Ectodermal cell (in vitro differentiated cells): ENCODE measurements at regions not wholly inside any gene's neighbourhood (a gene's known extent, or its start where the extent isn't known, plus 50 kb on each side); places are given as distances from the start of the nearest gene placed in this dataset.
"Not testable (repeated sequence)": the region's sequence is repeated elsewhere in the genome, so short reads cannot be mapped to it uniquely, and the experiment has no call there.

Experiments used
- H3K27ac ChIP-seq: 2 replicates; pipeline ENCODE4 v1.7.0; 2013; ENCODE audit warnings: mild to moderate bottlenecking, low read depth, low read length; ENCODE audit not compliant: insufficient read depth, poor library complexity, severe bottlenecking
- H3K27me3 ChIP-seq: 2 replicates; pipeline ENCODE4 v1.7.0; 2013; ENCODE audit warnings: mild to moderate bottlenecking, low read length; ENCODE audit not compliant: insufficient read depth, control insufficient read depth, poor library complexity, severe bottlenecking
- H3K36me3 ChIP-seq: one replicate; pipeline ENCODE4 v1.7.0; 2013; ENCODE audit warnings: low read length; ENCODE audit not compliant: control insufficient read depth, insufficient read depth
- H3K4me1 ChIP-seq: one replicate; pipeline ENCODE4 v1.7.0; 2013; ENCODE audit warnings: low read length; ENCODE audit not compliant: control insufficient read depth, insufficient read depth
- H3K4me3 ChIP-seq: 2 replicates; pipeline ENCODE4 v1.7.0; 2013; ENCODE audit warnings: low read depth, low read length, control low read depth; ENCODE audit not compliant: insufficient read depth
- H3K9me3 ChIP-seq: 2 replicates; pipeline ENCODE4 v1.7.0; 2013; ENCODE audit warnings: mild to moderate bottlenecking, low read length, moderate library complexity; ENCODE audit not compliant: control insufficient read depth
- WGBS, 2 experiments: methylation state at CpG; one replicate each; pipeline ENCODE4 v1.1.7; 2013; ENCODE audit warnings: missing lambda C conversion rate in 2 of 2; 5-methylcytosine and 5-hydroxymethylcytosine counted together

DNA sequence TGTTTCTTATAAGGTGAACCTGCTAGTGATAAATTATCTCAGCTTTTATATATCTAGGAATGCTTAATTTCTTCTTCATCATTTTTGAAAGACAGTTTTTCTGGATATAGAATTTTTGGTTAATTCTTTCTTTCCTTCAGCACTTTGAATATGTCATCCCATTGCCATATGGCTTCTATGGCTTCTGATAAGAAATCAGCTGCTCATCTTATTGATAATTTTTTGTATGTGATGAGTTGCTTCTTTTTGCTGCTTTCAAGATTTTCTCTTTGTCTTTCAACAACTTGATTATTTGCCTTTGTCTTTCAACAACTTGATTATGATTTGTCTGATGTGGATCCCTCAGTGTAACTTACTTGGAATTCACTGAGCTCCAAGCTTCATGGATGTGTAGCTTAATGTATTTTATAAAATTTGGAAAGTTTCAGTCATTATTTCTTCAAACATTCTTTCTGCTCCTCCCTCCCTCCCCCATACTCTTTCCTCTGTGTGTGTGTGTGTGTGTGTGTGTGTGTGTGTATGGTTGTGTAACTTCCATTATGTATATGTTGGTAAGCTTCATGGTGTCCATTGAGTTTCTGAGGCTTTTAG lies 243.9 kb downstream of the TLE1 start:
- Histone ChIP-seq H3K27ac (no peak overlapping the region), H3K9me3 (peaks cover 7% of the 10 kb centered on the region), H3K4me1 (no peaks in the 10 kb centered on the region), H3K36me3 (no peaks in the 10 kb centered on the region), H3K27me3 (no peaks in the 10 kb centered on the region), H3K4me3 (no peak overlapping the region)

DNA sequence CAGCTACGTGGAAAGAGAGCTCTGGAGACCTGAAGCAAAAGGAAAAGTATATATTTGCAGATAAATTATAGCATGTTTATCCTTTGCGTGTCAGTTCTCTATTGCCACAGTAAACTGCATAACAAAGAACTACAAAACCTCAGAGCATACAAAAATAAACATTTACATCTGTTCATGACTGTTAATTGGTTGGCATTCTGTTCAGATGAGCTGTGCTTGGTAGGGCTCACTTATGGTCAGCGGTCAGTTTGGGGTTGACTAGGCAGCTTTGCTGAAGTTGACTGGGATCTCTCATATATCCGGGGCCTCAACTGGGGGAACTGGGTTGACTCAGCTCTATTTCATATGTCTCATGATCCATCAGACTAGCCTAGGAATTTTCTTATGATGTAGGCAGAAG lies 257.7 kb downstream of the TLE1 start:
- WGBS, 2 experiments: 86 to 97% methylated on average over 3 to 4 of the region's 4 CpGs
- Histone ChIP-seq H3K4me1 (no peaks in the 10 kb centered on the region), H3K36me3 (no peaks in the 10 kb centered on the region), H3K9me3 (peaks cover 3% of the 10 kb centered on the region), H3K27ac (no peak overlapping the region), H3K4me3 (no peak overlapping the region), H3K27me3 (no peaks in the 10 kb centered on the region)

GRCh38 chr9:81430727-81431126 lies 258.6 kb downstream of the TLE1 start:
- H3K27me3 ChIP-seq: no peaks in the 10 kb centered on the region
- no peak overlapping the region for H3K4me3 ChIP-seq
- H3K27ac ChIP-seq: no peak overlapping the region
- H3K9me3 ChIP-seq: peaks cover 3% of the 10 kb centered on the region
- 80% methylated on average over 1 of the region's 1 CpG; no CpG with 5 or more reads in 1 of the 2 experiments for WGBS, 2 experiments
- H3K4me1 ChIP-seq: no peaks in the 10 kb centered on the region
- H3K36me3 ChIP-seq: no peaks in the 10 kb centered on the region

GRCh38 chr9:81427870-81428269 lies 261.5 kb downstream of the TLE1 start:
- WGBS, 2 experiments: 95 to 96% methylated on average over 1 of the region's 1 CpG
- no peaks in the 10 kb centered on the region for H3K36me3 ChIP-seq
- H3K27me3 ChIP-seq: no peaks in the 10 kb centered on the region

DNA sequence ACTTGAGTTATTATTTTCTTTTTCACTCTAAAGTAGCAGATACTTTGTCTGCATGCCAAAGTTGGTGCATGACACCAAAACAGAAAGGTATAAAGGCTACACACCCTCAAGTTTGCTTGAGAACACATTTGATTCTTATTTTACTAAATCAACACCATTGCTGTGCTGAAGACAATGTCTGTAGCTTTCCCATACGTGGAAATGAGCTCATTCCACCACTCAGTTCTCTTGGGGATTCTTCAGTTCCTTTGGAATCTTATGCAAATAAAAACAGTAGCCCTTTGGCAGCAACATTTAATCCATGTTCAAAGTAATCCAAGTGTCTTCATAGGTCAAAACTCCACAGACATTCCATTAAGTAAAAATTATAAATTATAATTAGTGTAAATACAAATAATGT lies 264.9 kb downstream of the TLE1 start:
- Histone ChIP-seq H3K36me3 (no peaks in the 10 kb centered on the region), H3K4me1 (no peaks in the 10 kb centered on the region), H3K4me3 (no peak overlapping the region), H3K9me3 (peaks cover 3% of the 10 kb centered on the region), H3K27ac (no peak overlapping the region), H3K27me3 (no peaks in the 10 kb centered on the region)
- 62 to 71% methylated on average over 1 of the region's 1 CpG for whole genome bisulfite sequencing, 2 experiments

More at GRCh38 chr9:81427870-81428269, 261.5 kb downstream of the TLE1 start:
- no peak overlapping the region for H3K27ac ChIP-seq
- peaks cover 3% of the 10 kb centered on the region for H3K9me3 ChIP-seq
- H3K4me1 ChIP-seq: no peaks in the 10 kb centered on the region
- H3K4me3 ChIP-seq: no peak overlapping the region

DNA sequence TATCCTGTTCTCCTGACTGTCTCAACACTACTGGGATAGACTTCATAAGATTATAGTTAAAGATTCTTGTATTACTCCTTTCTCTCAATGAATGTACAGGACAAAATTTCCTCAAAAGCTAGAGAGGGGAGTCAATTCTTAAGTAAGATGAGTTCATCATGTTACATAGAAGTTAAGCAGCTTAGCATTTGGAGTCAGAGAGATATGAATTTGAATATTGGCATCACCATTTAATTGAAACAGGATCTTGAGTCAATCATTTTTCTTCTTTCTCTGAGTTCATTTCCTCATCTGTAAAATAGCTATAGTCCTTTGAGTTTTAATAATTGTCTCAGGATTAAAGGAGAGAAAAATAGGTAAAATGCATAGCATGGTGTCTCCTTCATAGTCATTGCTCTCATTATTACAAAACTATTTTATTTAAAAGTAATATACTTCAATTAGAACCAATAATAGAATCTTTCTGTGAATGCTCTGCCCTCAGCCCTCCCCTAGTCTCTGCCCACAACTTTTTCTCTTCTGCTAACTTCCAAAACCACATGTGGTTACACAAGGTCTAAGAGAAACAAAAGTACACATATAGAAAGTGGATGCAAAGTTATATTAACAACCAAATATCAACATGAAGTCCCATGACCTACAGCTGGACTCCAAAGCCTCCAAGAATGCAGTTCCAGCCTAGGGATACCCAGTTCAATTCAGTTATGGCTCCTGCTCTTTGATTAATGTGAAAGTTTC lies 265.6 kb downstream of the TLE1 start:
- Histone ChIP-seq H3K27me3 (no peaks in the 10 kb centered on the region), H3K36me3 (no peaks in the 10 kb centered on the region), H3K4me3 (no peak overlapping the region), H3K9me3 (peaks cover 3% of the 10 kb centered on the region), H3K4me1 (no peaks in the 10 kb centered on the region), H3K27ac (no peak overlapping the region)

DNA sequence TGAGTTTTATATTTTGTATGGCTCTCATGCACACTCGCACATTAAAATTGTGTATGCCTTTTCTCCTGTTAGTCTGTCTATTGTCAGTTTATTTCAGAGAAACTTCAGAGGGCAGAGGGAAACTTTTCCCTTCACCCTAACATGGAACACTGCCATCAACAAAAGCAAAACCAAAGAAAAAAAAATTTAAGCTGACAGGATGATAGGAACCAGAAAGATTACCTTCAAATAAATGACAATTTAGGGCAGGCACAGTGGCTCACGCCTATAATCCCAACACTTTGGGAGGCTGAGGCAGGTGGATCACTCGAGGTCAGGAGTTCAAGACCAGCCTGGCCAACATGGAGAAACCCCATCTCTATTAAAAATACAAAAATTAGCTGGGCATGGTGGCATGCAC lies 268.3 kb downstream of the TLE1 start:
- 87 to 89% methylated on average over 2 to 3 of the region's 3 CpGs for WGBS, 2 experiments
- H3K4me3 ChIP-seq, H3K9me3 ChIP-seq, H3K4me1 ChIP-seq, H3K27me3 ChIP-seq, H3K27ac ChIP-seq, H3K36me3 ChIP-seq: not testable (repeated sequence)

GRCh38 chr9:81420024-81420423 lies 269.3 kb downstream of the TLE1 start:
- H3K9me3 ChIP-seq: no peaks in the 10 kb centered on the region
- no peaks in the 10 kb centered on the region for H3K4me1 ChIP-seq
- H3K36me3 ChIP-seq: no peaks in the 10 kb centered on the region
- H3K27me3 ChIP-seq: no peaks in the 10 kb centered on the region
- H3K4me3 ChIP-seq: no peak overlapping the region
- WGBS, 2 experiments: no CpG with 5 or more reads among the region's 1 CpG
- H3K27ac ChIP-seq: no peak overlapping the region

DNA sequence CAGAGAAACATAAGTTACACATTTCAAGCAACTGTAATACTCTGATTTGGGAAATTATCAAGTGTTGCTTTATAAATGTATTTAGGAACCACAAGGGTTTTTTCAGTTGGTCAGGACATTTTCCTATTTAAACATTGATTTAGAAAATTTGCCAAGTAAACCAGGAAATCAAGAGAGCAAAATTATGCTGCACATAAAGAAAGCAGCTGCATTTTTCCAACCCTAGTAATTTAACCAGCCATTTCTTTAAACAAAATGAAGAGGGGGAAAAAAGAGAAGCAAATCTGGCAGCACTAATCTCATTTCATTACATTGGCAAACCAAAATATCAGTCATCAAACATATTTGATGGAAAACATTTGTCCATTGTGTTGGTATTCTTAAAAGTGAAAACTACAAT lies 271.4 kb downstream of the TLE1 start:
- Histone ChIP-seq H3K4me1 (no peaks in the 10 kb centered on the region), H3K27ac (no peak overlapping the region), H3K9me3 (no peaks in the 10 kb centered on the region), H3K27me3 (no peaks in the 10 kb centered on the region), H3K36me3 (no peaks in the 10 kb centered on the region), H3K4me3 (no peak overlapping the region)

DNA sequence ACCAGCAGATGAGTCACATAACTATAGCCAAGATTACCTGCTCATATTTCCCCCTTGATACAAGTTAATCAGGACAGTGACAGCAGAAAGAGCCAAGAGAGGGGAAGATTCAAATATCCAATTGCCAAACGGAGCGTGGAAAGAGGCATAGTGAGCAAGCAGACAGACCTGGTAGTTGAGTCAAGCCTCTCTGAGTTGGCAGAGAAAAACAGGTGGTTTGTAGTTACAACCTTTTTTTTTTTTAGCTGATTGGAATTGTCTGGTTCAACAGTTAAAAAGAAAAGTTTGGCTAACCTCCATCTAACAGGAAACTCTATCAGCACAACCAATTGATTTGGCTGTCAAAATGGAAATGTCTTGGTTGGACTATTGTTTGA lies 272.1 kb downstream of the TLE1 start:
- Histone ChIP-seq H3K4me3 (no peak overlapping the region), H3K36me3 (no peaks in the 10 kb centered on the region), H3K27ac (no peak overlapping the region), H3K4me1 (no peaks in the 10 kb centered on the region), H3K27me3 (no peaks in the 10 kb centered on the region), H3K9me3 (no peaks in the 10 kb centered on the region)
- WGBS, 2 experiments: 93 to 99% methylated on average over 2 of the region's 2 CpGs
